Psoas muscle (tissue), 7 donors: ENCODE measurements at regions not wholly inside any gene's neighbourhood (a gene's known extent, or its start where the extent isn't known, plus 50 kb on each side); places are given as distances from the start of the nearest gene placed in this dataset.

Experiments used
- ATAC-seq, 4 donors: fragments of 200-7000 bp; cut with Tn5 transposase; one replicate each; pipeline ENCODE4 v1.9.1; 2020; ENCODE audit warnings: moderate library complexity in 3 of 4, mild to moderate bottlenecking in 2 of 4
- DNase-seq, 2 donors: peaks; one replicate each; pipeline ENCODE4 v3.0.0-alpha.2; 2020
- H3K27ac ChIP-seq: fragments of 200-600 bp; one replicate; pipeline ENCODE4 v1.8.0; 2022
- H3K27me3 ChIP-seq, 3 donors: fragments of 200-600 bp in 1 of 3; one replicate each; pipeline versions ENCODE4 v1.6.1 to v1.8.0; 2013 to 2022; ENCODE audit warnings: low read length in 2 of 3, mild to moderate bottlenecking in 2 of 3, moderate library complexity in 1 of 3; ENCODE audit not compliant: insufficient read depth in 3 of 3
- H3K36me3 ChIP-seq, 2 donors: fragments of 200-600 bp in 1 of 2; one replicate each; pipeline versions ENCODE4 v1.6.1 to v1.8.0; 2013 to 2022; ENCODE audit warnings: low read depth in 1 of 2, mild to moderate bottlenecking in 1 of 2, moderate library complexity in 1 of 2; ENCODE audit not compliant: insufficient read depth in 1 of 2
- H3K4me1 ChIP-seq: fragments of 200-600 bp; one replicate; pipeline ENCODE4 v1.8.0; 2022
- H3K4me3 ChIP-seq: fragments of 200-600 bp; one replicate; pipeline ENCODE4 v1.8.0; 2022; ENCODE audit warnings: mild to moderate bottlenecking
- H3K9me3 ChIP-seq: fragments of 200-600 bp; one replicate; pipeline ENCODE4 v1.8.0; 2022
- CTCF ChIP-seq: fragments of 200-600 bp; IDR thresholded peaks from one replicate; pipeline ENCODE4 v1.8.0; 2022; ENCODE audit warnings: antibody characterized with exemption
- WGBS, 3 donors: extraction: QIAGEN DNeasy Blood & Tissue Kit; methylation state at CpG; one replicate each; pipeline versions ENCODE4 v1.1.6 to v1.1.7; 2013; 5-methylcytosine and 5-hydroxymethylcytosine counted together
- intact Hi-C, 2 donors: fragments of 100-400 bp; cut with DNase I; formaldehyde crosslinking; loops; one replicate each; pipeline versions ENCODE4 v1.11.0 to v1.14.2; 2022
- donor health status: healthy with polysubstance abuse.
- donor health status: DM: no; HTN: no; CAD: no; lungs with moderate emphysema.
- donor health status: Bipolar disorder and iron deficiency.
- donor health status: healthy.
- donor health status: DM: yes; HTN: yes; CAD: no.
- donor health status: DM: no; HTN: no; CAD: no.
- donor health status: DM: yes; HTN: yes; CAD: no.

- no peak for TF ChIP-seq CTCF
- H3K9me3 ChIP-seq, result no peaks in the 10 kb centered on the region
- intact Hi-C loops, result no loop called here
- H3K4me3 ChIP-seq, result no peak overlapping the region
- DNase-seq (no peak), ATAC-seq (no peak)
- no peaks in the 10 kb centered on the region for H3K27me3 ChIP-seq
- no peak overlapping the region for H3K27ac ChIP-seq
- no peaks in the 10 kb centered on the region for H3K36me3 ChIP-seq
- WGBS, 3 donors, result 67 to 84% (median 77%) methylated on average over 1 of the region's 1 CpG
- H3K4me1 ChIP-seq, result no peaks in the 10 kb centered on the region
These were observed 1338.7 kb upstream of the ADGRL2 start for GRCh38 chr1:80462006-80462405.

GRCh38 chr1:80457409-80457808 is 1343.3 kb upstream of the ADGRL2 start:
- intact Hi-C loops, result no loop called here
- no peak overlapping the region for H3K4me3 ChIP-seq
- ATAC-seq, result no peak
- no peak for DNase-seq
- no peak for TF ChIP-seq CTCF
- H3K27ac ChIP-seq, result no peak overlapping the region
- 51 to 62% (median 58%) methylated on average over 2 of the region's 2 CpGs for WGBS, 3 donors
- H3K36me3 ChIP-seq, result no peaks in the 10 kb centered on the region
- no peaks in the 10 kb centered on the region for H3K27me3 ChIP-seq
- no peaks in the 10 kb centered on the region for H3K9me3 ChIP-seq
- H3K4me1 ChIP-seq, result no peaks in the 10 kb centered on the region

- ATAC-seq, result no peak
- TF ChIP-seq CTCF, result no peak
- H3K27ac ChIP-seq, result no peak overlapping the region
- no peaks in the 10 kb centered on the region for H3K4me1 ChIP-seq
- no peak overlapping the region for H3K4me3 ChIP-seq
- DNase-seq, result no peak
- no peaks in the 10 kb centered on the region for H3K36me3 ChIP-seq
- WGBS, 3 donors, result 67 to 70% (median 70%) methylated on average over 2 of the region's 2 CpGs
- H3K9me3 ChIP-seq, result no peaks in the 10 kb centered on the region
- no peaks in the 10 kb centered on the region for H3K27me3 ChIP-seq
- intact Hi-C loops, result no loop called here
These were observed 1347.0 kb upstream of the ADGRL2 start for GRCh38 chr1:80453775-80454174.

- TF ChIP-seq CTCF, result no peak
- 78 to 88% (median 88%) methylated on average over 2 of the region's 2 CpGs for WGBS, 3 donors
- no peak for ATAC-seq
- Histone ChIP-seq H3K9me3 (no peaks in the 10 kb centered on the region), H3K4me3 (no peak overlapping the region), H3K4me1 (no peaks in the 10 kb centered on the region), H3K27ac (no peak overlapping the region), H3K36me3 (no peaks in the 10 kb centered on the region), H3K27me3 (peaks cover 0 to 2% (median 0%) of the 10 kb centered on the region in 3 donors)
- intact Hi-C loops, result no loop called here
- DNase-seq, result no peak
These were observed 1350.0 kb upstream of the ADGRL2 start for GRCh38 chr1:80450711-80451110.

GRCh38 chr1:80448081-80448480 is 1352.7 kb upstream of the ADGRL2 start:
- no peaks in the 10 kb centered on the region for H3K9me3 ChIP-seq
- H3K27ac ChIP-seq, result no peak overlapping the region
- WGBS, 3 donors, result 14 to 15% (median 14%) methylated on average over 5 of the region's 5 CpGs
- ATAC-seq, result no peak
- intact Hi-C loops, result no loop called here
- H3K27me3 ChIP-seq, result peaks cover 0 to 2% (median 0%) of the 10 kb centered on the region in 3 donors
- DNase-seq, result no peak
- H3K4me1 ChIP-seq, result no peaks in the 10 kb centered on the region
- H3K36me3 ChIP-seq, result no peaks in the 10 kb centered on the region
- H3K4me3 ChIP-seq, result no peak overlapping the region
- TF ChIP-seq CTCF, result no peak
